GM18907 (cell line): ENCODE measurements at regions not wholly inside any gene's neighbourhood (a gene's known extent, or its start where the extent isn't known, plus 50 kb on each side); places are given as distances from the start of the nearest gene placed in this dataset.

Experiments used
- ATAC-seq: cut with Tn5 transposase; IDR thresholded peaks from one replicate; pipeline ENCODE4 v1.9.1; 2021; ENCODE audit warnings: mild to moderate bottlenecking, moderate library complexity; ENCODE audit not compliant: unreplicated experiment

DNA sequence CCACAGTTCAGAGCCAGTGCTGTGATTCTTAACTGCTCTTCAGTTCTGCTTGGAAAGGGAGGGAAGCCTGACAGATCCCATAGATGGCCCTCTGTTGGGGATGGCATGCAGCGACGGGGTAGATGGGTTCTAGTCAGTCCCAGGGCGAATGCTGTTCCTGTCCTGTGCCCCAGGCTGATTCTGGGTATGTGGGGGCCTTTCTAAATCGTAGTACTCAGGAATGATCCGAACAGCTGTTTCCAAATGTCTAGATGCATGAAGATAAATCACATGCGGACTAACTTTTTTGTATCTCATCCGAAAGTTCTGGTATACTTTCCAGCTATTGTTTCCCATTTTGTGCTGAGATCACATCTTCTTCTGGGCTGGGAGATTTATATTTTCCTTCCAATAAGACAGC is 186.0 kb upstream of the MKI67 start:
- no peak for ATAC-seq

DNA sequence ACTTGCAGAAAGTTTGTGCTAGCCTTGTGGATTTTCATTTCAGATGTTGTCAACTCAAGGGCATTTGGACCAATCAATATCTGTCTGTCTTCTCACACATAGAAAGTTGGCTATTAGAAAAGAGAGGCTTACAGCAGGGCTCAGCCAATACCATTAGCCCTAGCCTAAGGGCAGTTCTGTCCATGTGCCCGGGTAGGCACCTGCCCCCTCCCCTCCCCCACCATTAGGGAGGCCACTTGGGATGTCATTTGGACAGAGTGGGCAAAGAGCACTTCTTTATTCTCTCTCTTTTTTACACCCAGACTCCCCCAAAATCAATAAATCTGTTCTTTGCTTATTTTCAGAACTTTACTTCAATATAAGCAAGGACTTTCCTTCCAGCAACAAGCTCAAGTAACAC is 188.5 kb upstream of the MKI67 start:
- ATAC-seq, result no peak

DNA sequence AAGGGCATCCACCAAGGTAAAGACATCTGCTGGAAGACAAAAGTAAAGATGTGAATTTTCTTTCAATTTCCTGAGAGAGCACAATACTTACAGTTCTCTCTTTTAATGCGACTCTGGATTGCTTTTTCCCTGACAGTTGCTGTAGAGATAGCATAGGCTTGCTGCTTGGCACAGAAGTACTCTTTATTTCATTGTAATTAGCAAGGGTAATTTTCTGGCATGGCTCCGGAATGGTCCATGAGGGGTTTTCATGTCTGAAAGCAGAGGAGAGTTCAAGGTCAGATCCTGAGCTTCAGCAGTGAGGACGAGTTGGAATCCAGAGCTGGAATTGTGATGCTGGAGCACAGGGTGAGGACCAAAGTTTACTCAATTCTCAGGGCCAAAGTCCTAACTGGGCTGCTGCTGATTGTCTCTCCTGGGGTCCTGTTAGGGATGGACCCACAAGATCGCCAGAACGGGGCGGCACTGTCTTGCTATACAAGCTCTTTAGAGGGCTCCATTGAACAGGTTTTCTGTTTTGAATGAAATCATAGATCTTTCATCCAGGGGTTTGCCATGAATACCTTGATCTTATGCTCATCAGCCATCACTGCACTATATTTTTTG is 190.0 kb upstream of the MKI67 start:
- ATAC-seq, result no peak

DNA sequence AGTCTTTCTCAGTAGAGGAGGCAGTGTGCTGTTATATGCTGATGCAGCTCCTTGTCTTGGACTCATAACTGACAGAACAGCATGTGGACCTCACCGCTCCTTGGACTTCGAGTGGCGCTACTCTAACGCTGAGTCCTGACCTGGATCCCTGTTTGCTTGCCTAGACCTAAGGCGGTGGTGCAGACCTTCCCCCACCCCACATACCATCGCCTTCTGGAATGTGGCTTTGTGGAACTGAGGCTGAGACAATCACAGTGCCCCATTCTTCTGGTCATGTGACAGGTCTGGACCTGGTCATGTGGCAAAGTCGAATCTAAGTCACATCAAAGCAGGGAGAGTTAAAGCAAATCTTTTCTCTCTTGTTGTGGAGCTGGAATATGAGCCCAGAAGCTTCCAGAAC is 190.7 kb upstream of the MKI67 start:
- no peak for ATAC-seq

DNA sequence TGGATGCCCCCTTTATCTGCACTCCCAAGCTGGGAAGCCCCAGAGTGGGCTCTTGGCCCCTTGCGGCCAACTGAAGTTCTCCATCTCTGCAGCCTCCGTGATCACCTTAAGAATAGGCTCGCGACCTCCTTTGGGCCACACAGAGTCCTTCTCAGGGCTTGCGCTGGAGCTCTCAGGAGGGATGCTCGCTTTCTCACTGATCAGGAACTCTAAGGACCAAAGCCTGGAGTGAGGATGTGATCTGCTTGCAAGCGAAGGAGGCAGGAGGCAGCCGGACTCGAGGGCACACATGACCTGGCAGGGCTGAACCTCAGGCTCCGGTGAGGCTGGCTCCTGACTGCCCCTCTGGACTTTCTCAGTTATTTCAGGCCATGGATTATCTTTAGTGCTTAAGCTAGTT is 192.1 kb upstream of the MKI67 start:
- no peak for ATAC-seq

GRCh38 chr10:128318913-128319312 is 192.7 kb upstream of the MKI67 start:
- no peak for ATAC-seq

DNA sequence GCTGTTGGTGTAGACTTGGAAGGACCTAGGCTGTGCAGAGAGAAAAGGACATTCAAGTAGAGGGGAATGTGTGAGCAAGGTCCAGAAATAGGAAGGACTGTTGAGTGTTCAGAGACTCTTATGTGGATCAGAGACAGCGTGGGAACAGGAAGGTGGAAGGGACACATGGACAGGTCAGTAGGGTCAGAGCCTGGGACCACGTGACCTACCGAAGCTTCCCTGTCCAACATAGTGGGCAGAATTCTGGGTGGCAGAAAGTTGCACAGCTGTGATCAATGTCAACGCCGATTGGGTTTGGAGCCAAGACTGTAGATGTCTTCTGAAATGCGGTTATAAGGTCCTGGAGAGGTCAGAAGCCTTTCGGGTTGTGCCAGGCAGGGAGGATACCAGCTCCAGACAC is 195.9 kb upstream of the MKI67 start:
- no peak for ATAC-seq

- no peak for ATAC-seq
These were observed 196.7 kb upstream of the MKI67 start for GRCh38 chr10:128322950-128323349.

- no peak for ATAC-seq
These were observed 198.0 kb upstream of the MKI67 start for GRCh38 chr10:128324058-128324827.

- ATAC-seq, result no peak
These were observed 199.6 kb upstream of the MKI67 start for GRCh38 chr10:128325788-128326187.

- ATAC-seq, result no peak
These were observed 200.0 kb upstream of the MKI67 start for GRCh38 chr10:128326251-128326650.

DNA sequence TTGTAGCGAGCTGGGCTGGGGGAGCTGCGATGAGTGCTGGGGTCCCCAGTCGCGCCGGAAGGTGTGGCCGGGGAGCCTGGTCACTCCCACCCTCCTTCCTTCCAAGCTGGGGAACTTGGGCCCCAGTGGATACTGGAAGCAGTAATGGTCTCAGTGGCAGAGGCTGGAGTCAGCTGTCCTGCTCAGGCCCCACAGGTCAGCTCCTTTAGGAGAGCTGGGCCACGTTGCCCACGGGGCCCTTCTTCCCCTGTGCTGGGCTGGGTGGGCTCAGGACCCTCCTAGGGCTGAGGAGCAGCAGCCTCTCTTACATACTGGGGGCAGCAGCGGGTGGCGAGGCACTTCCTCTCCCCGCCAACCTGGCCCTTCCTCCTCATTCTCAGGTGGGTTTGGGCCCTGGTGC is 200.6 kb upstream of the MKI67 start:
- no peak for ATAC-seq

DNA sequence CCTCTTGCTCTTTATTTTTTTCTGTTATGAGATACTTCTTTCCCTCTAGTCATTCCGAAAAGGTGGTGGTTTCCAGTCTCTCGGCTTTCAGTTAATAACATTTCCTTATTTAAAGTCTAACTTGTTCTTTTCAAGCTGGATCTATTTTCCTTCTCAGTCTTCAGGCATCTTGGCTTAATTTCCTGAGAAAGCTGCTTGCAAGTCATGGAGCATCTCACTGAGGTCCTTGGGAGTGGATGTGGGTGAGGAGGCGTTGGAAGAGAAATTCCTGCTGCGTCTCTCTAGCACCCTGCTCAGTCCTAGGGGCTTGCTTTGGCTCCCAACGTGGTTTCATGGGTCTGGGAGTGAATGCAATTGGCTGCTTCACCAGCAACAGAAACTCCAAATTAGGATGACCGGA is 210.2 kb upstream of the MKI67 start:
- no peak for ATAC-seq

DNA sequence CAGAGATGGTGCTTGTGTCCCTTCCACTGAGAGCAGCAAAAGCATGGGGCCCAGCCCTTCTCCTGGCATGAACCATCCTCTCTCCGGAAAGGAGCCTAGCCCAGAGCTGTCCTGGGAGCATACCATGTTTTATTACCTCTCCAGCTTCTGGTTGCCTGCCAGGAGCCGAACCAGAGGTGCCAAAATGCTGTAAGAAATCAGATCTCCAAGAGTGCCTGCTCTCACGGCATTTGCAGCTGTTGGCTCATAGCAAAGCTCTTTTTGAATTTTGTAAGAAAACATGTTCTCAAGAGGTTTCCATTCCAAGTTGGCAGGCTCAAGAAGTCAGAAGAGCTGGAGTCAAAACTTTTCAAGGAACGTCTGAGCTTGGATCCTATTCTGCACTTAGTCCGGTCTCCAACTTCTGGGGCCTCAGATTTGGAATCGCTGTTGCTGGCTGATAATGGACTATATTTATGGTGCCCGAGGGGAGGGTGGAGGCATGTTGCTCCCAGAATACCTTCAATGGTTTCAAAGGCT is 211.7 kb upstream of the MKI67 start:
- no peak for ATAC-seq

GRCh38 chr10:128338951-128339350 is 212.7 kb upstream of the MKI67 start:
- ATAC-seq, result no peak

GRCh38 chr10:128339753-128340152 is 213.5 kb upstream of the MKI67 start:
- ATAC-seq, result no peak

DNA sequence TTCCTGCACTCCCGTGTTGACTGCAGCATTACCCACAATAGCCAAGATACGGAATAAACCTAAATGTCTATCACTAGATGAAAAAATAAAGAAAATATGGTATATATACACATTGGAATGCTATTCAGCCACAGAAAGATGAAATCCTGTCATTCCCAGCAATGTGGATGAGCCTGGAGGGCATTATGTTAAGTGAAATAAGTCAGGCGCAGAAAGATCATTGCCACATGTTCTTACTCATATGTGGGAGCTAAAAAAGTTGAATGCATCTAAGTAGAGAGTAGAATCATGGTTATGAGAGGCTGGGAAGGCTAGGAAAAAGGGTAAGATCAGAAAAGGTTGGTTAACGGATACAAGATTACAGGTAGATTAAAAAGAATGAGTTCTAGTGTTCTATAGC is 219.1 kb upstream of the MKI67 start:
- ATAC-seq, result no peak

GRCh38 chr10:128360783-128361182 is 234.6 kb upstream of the MKI67 start:
- no peak for ATAC-seq

DNA sequence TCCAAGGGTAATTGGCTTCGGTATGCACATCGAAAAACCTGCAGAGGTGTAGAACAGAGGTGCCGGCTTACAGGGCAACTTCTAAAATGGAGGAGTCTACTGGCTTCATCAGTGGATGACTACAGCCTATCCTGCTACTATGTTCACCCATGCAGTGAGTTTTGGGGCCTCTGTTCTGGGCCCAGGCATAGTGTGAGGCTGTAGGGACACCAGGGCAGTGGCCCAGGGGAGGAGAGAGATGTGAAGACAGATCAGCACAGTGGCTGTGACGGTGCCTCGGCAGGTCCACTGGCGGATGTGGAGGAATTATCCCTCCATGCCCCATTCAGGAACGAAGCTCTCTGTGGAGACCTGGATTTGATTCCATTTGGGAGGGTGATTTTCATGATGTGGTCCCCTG is 235.3 kb upstream of the MKI67 start:
- ATAC-seq, result no peak

DNA sequence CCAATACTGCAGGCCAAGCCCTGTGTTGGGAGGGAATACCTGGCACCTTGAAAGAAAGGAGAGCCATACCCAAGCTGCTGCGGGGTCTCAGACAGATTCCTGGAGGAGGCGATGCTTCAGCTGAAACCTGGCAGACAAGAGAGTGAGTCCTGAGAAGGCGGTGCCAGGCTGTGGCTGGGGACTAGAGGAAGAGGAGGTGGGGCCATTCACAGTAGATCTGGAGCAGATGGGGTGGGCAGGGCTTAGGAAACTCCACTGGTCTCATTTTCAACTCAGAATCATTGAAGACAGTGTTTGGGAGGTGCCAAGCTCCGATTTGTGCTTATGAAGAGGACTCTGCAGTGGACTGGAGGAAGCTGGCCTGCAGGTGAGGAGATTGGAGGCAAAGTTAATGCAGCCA is 236.3 kb upstream of the MKI67 start:
- ATAC-seq, result no peak

DNA sequence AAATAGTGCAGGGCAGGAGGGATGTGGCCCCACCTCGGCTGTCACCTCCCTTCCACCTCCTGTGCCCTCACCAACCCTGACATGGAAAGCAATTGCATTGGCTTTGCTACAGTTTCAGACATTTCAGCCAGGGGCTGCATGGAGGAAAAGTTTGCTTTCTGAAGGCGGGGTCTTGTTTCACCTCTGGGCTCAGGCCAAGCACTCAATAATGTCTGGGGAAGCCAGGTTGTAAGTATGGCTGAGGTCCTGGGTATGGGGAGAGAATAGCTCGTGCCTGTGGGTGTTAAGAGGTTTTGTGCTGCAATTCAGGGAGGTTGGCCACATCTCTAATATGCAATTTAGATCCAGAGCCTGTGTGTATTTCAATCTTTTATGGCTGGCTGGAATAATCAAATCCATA is 238.4 kb upstream of the MKI67 start:
- ATAC-seq, result no peak

DNA sequence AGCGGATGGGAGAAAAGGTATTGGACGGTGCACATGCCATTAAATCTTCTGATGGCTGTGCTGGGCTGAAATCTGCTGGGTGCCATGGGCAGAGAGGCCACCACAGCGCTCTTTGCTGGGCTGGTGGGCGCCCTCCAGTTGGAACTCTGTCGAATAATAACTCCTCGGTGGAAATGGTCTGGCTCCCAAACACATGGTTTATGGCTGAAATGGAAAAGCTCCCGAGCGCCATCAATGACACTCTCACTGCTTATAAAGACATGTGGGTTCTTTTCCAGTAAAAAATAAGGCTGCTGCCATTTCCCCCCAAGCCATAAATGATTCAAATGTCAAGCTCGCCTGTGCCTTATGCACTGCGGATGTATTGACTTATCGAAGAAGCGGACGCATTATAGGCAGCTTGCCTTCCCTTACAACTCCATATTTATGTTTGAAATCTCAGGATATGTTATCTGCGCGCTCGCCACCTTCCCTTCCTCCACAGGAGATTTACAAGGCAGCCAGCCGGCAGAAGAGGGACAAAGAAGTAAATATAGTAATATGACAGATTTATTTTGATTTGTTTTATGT is 239.0 kb upstream of the MKI67 start:
- ATAC-seq, result no peak
